Caco-2 (cell line): ENCODE measurements at regions not wholly inside any gene's neighbourhood (a gene's known extent, or its start where the extent isn't known, plus 50 kb on each side); places are given as distances from the start of the nearest gene placed in this dataset.

Source experiments
- BruUV-seq: library from RNA; stranded (reverse); fragments of 400-500 nt; replicated peaks from 2 replicates; lab custom pipeline; 2021; lab: Mats Ljungman, UMichigan
- CTCF ChIA-PET: fragments of 300-600 bp; sonication (Branson Sonifier 250); formaldehyde crosslinking; loops from one replicate; lab custom pipeline; 2022; ENCODE audit warnings: antibody characterized with exemption; lab: Charles Lee
- POLR2A ChIA-PET: fragments of 300-600 bp; sonication (Branson Sonifier 250); formaldehyde crosslinking; loops from one replicate; lab custom pipeline; 2022; ENCODE audit warnings: antibody characterized with exemption; lab: Charles Lee
- DNase-seq, 2 experiments: peaks; one replicate each; pipeline versions ENCODE4 v3.0.0 to v3.0.0-alpha.2; 2020 to 2022
- H3K27me3 ChIP-seq: replicated peaks from 2 replicates; pipeline ENCODE4 v1.6.0; 2011; ENCODE audit warnings: low read length; ENCODE audit not compliant: control insufficient read depth, insufficient read depth
- H3K36me3 ChIP-seq: 2 replicates; pipeline ENCODE4 v1.5.1; 2011; ENCODE audit warnings: low read length; ENCODE audit not compliant: control insufficient read depth, insufficient read depth
- H3K4me1 ChIP-seq: fragments of 250-450 bp; sonication (Bioruptor Pico); 2 replicates; pipeline ENCODE4 v1.5.1; 2020; ENCODE audit warnings: mild to moderate bottlenecking
- H3K4me3 ChIP-seq: 2 replicates; pipeline ENCODE4 v1.5.1; 2011; ENCODE audit warnings: low read depth, mild to moderate bottlenecking, control low read depth, low read length
- H3K9me3 ChIP-seq: fragments of 250-450 bp; sonication (Bioruptor Pico); 2 replicates; pipeline ENCODE4 v1.5.1; 2020; ENCODE audit warnings: mild to moderate bottlenecking, moderate library complexity
- H3K27ac Mint-ChIP-seq: one replicate; pipeline ENCODE4 v1.8.0; 2022; ENCODE audit warnings: mixed read lengths; ENCODE audit not compliant: unreplicated experiment
- H3K27me3 Mint-ChIP-seq: one replicate; pipeline ENCODE4 v1.8.0; 2022; ENCODE audit warnings: mixed read lengths; ENCODE audit not compliant: insufficient read depth, unreplicated experiment
- H3K36me3 Mint-ChIP-seq: one replicate; pipeline ENCODE4 v1.8.0; 2022; ENCODE audit warnings: mild to moderate bottlenecking, mixed read lengths; ENCODE audit not compliant: insufficient read depth, unreplicated experiment
- H3K4me1 Mint-ChIP-seq: one replicate; pipeline ENCODE4 v1.8.0; 2022; ENCODE audit warnings: low read depth, mixed read lengths; ENCODE audit not compliant: unreplicated experiment
- H3K4me3 Mint-ChIP-seq: one replicate; pipeline ENCODE4 v1.8.0; 2022; ENCODE audit warnings: mild to moderate bottlenecking, moderate library complexity, mixed read lengths; ENCODE audit not compliant: unreplicated experiment
- H3K9me3 Mint-ChIP-seq: one replicate; pipeline ENCODE4 v1.8.0; 2022; ENCODE audit warnings: mixed read lengths; ENCODE audit not compliant: unreplicated experiment
- intact Hi-C: fragments of 100-400 bp; cut with micrococcal nuclease; formaldehyde crosslinking; loops from one replicate; pipeline ENCODE4 v1.10.0; 2022; ENCODE audit not compliant: unreplicated experiment
- TF ChIP-seq, protein P1 (sequence below), 2 experiments: fragments of 200-600 bp in 1 of 2; IDR thresholded peaks; 1 replicate in 1 of 2; 2 replicates in 1 of 2; pipeline versions ENCODE4 v1.5.1 to v1.8.0; 2011 to 2022; ENCODE audit warnings: antibody characterized with exemption in 1 of 2, control low read depth in 1 of 2, inconsistent platforms in 1 of 2, low read depth in 1 of 2, low read length in 1 of 2, mild to moderate bottlenecking in 1 of 2, moderate library complexity in 1 of 2; ENCODE audit not compliant: insufficient read depth in 1 of 2, severe bottlenecking in 1 of 2, unreplicated experiment in 1 of 2

DNA sequence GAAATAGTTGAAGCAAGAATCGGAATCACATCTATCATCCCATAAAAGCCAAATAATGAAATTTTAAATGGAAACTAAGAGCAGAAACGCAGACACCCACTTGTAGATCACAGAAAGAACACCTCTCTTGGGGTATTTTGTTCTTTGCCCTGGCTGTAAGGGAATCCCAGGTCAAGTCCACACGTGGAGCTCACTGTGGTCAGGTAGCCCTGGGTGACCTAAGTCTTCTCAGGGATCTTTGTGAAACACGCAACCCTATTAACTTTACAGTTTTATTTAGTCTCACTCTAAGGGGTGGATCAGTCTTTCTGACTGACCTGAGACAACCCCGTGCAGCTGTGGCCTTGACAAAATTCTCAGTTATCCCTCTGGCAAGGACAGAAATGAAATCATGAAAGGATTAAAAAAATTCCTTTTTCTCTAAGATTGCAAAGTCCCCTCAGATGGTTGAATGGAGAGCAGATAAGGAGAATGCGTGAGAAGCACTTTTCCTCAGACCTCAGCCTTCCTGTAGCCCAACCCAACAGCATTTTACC is 111.6 kb downstream of the NREP start:
- Histone ChIP-seq H3K36me3 (no peaks in the 10 kb centered on the region), H3K27me3 (no peaks in the 10 kb centered on the region; the same call in 1 of the 2 replicates), H3K9me3 (0 out of 2 replicates have a peak, but pooled peaks cover under 1% of the 10 kb centered on the region), H3K4me1 (no peaks in the 10 kb centered on the region), H3K4me3 (no peak overlapping the region)
- Mint-ChIP-seq H3K27me3 (peaks cover 2% of the 10 kb centered on the region), H3K36me3 (no peaks in the 10 kb centered on the region), H3K4me1 (no peaks in the 10 kb centered on the region), H3K27ac (no peak overlapping the region), H3K9me3 (no peaks in the 10 kb centered on the region), H3K4me3 (no peak overlapping the region)
- BruUV-seq: no TSS peak
- no peak for DNase-seq
- CTCF ChIA-PET: no interaction called here
- TF ChIP-seq, protein P1, sequence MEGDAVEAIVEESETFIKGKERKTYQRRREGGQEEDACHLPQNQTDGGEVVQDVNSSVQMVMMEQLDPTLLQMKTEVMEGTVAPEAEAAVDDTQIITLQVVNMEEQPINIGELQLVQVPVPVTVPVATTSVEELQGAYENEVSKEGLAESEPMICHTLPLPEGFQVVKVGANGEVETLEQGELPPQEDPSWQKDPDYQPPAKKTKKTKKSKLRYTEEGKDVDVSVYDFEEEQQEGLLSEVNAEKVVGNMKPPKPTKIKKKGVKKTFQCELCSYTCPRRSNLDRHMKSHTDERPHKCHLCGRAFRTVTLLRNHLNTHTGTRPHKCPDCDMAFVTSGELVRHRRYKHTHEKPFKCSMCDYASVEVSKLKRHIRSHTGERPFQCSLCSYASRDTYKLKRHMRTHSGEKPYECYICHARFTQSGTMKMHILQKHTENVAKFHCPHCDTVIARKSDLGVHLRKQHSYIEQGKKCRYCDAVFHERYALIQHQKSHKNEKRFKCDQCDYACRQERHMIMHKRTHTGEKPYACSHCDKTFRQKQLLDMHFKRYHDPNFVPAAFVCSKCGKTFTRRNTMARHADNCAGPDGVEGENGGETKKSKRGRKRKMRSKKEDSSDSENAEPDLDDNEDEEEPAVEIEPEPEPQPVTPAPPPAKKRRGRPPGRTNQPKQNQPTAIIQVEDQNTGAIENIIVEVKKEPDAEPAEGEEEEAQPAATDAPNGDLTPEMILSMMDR (IDR thresholded peaks at IDR 0.05; ENCODE audit: insufficient read depth in 1 of 2, low read depth in 1 of 2, low read length in 1 of 2, severe bottlenecking in 1 of 2, unreplicated experiment in 1 of 2): no peak
- intact Hi-C loops: no loop called here
- POLR2A ChIA-PET: no interaction called here

DNA sequence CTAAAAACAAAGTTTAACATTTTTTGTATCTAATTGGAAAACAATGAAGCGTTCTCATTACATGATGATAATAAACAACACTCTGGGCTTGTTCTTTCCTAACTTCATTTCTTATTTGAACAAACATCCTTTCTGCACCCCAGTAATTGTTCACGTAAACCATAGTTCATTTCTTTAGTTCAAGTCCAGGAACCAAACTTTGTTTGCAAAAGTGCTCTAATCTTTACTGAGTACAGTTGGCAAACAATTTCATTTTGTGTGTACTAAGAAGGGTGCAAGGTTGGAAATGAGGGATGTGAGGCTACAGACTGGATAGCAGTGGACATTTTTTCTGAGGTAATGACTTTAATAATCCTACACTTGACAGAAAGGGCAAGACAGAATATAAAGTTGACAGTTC is 113.5 kb downstream of the NREP start:
- TF ChIP-seq, protein P1 (IDR thresholded peaks at IDR 0.05; ENCODE audit: insufficient read depth in 1 of 2, low read depth in 1 of 2, low read length in 1 of 2, severe bottlenecking in 1 of 2, unreplicated experiment in 1 of 2): no peak
- POLR2A ChIA-PET: no interaction called here
- no peak for DNase-seq
- H3K4me1 Mint-ChIP-seq: no peaks in the 10 kb centered on the region
- H3K4me1 ChIP-seq: no peaks in the 10 kb centered on the region
- BruUV-seq: no TSS peak
- intact Hi-C loops: no loop called here
- no peaks in the 10 kb centered on the region for H3K36me3 ChIP-seq
- H3K9me3 ChIP-seq: peaks cover 10% of the 10 kb centered on the region; the same call in 1 of the 2 replicates
- CTCF ChIA-PET: no interaction called here
- H3K4me3 Mint-ChIP-seq: no peak overlapping the region
- peaks cover 2% of the 10 kb centered on the region for H3K9me3 Mint-ChIP-seq
- H3K27me3 Mint-ChIP-seq: no peaks in the 10 kb centered on the region
- no peak overlapping the region for H3K27ac Mint-ChIP-seq
- H3K27me3 ChIP-seq: no peaks in the 10 kb centered on the region; the same call in 1 of the 2 replicates
- H3K36me3 Mint-ChIP-seq: no peaks in the 10 kb centered on the region
- H3K4me3 ChIP-seq: no peak overlapping the region

DNA sequence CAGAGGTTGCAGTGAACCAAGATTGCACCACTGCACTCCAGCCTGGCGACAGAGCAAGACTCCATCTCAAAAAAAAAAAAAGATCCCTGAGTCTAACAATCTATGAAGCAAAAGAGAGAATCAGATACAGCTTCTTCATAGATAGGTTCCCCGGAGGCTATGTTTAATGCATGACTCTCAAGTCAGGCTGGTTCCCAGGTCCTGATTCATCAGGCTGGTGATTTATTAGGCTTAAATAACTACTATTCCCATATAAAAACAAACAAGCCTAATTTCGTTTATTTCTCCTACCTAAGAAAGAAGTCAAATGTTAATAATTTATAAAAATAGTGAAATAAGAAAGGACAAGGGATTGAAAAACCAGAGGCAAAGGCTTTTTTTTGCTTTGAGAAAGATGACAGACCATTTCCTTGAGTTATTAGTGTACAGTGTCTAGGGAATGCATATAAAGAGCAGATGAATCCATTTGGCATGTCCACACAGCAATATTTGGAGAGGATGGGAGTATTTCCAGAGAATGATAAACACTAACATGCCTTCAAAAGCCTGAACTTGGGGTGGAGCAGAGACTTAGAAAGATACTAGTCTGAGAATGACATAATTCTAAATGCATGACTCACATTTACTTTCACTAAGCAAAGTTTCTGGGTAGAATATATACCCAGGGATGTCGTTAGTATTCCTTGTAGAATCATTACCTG is 115.3 kb downstream of the NREP start:
- POLR2A ChIA-PET: no interaction called here
- CTCF ChIA-PET: no interaction called here

More for the DNA sequence above, 115.3 kb downstream of the NREP start:
- Mint-ChIP-seq H3K27ac (no peak overlapping the region), H3K4me1 (no peaks in the 10 kb centered on the region), H3K36me3 (no peaks in the 10 kb centered on the region), H3K9me3 (peaks cover 11% of the 10 kb centered on the region), H3K4me3 (no peak overlapping the region), H3K27me3 (no peaks in the 10 kb centered on the region)
- Histone ChIP-seq H3K4me3 (no peak overlapping the region), H3K27me3 (no peaks in the 10 kb centered on the region; the same call in 1 of the 2 replicates), H3K36me3 (no peaks in the 10 kb centered on the region), H3K4me1 (no peaks in the 10 kb centered on the region), H3K9me3 (peaks cover 10% of the 10 kb centered on the region; the same call in 1 of the 2 replicates)
- intact Hi-C loops: no loop called here
- BruUV-seq: no TSS peak
- DNase-seq: no peak
- TF ChIP-seq, protein P1 (IDR thresholded peaks at IDR 0.05; ENCODE audit: insufficient read depth in 1 of 2, low read depth in 1 of 2, low read length in 1 of 2, severe bottlenecking in 1 of 2, unreplicated experiment in 1 of 2): no peak
